ENCODE measurements at regions not wholly inside any gene's neighbourhood (a gene's known extent, or its start where the extent isn't known, plus 50 kb on each side); places are given as distances from the start of the nearest gene placed in this dataset.

DNA sequence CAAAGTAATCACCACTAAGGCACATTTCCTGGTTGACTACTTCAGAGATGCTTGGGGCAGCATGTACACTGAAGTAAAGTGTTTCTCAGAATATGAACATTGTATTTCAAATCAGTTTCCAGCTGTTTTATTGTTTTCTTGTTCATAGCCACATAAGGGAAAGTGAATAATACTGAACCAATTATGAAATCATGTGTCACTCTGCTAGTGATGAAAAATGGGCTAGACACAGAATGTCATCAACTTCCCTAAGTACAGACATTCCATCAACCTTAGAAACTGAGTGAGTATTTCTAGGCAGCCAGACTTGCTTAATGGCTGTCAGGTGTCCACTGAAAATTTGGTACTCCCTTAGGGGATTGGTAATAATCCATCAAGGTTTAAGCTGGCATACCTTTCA lies 603.5 kb downstream of the ARL4A start:
- no peak overlapping the region for H3K4me2 ChIP-seq (ENCODE audit: control insufficient read depth, insufficient read depth)
- CTCF ChIA-PET, result interaction anchor here (1.0 kb wide), 1 partner anchor 9 kb away, joined by 3 read pairs; no protein-coding TSS in a partner anchor
- no peak overlapping the region for H3K9ac ChIP-seq (ENCODE audit: control insufficient read depth, insufficient read depth, low read length)
- H3K27me3 ChIP-seq (replicated peaks in 1 of 2; ENCODE audit: control insufficient read depth in 2 of 2, insufficient read depth in 2 of 2, low read length in 1 of 2), result no peaks in the 10 kb centered on the region
- no peaks in the 10 kb centered on the region for H3K4me1 ChIP-seq (ENCODE audit: control insufficient read depth, insufficient read depth, low read length)
- DNase-seq (ENCODE audit: low read depth, low spot score) (no peak), ATAC-seq (no peak), FAIRE-seq (no peak)
- no TSS peak for BruUV-seq (replicated peaks)
- in situ Hi-C loops (cut with MboI) (loop anchor here (25.0 kb wide), 2 partner anchors 446 to 1721 kb away; no protein-coding TSS in a partner anchor), intact Hi-C loops (cut with micrococcal nuclease; ENCODE audit: unreplicated experiment) (no loop called here)
- H4K20me1 ChIP-seq (ENCODE audit: control insufficient read depth, insufficient read depth), result no peaks in the 10 kb centered on the region
- no peaks in the 10 kb centered on the region for H3K9me3 ChIP-seq (replicated peaks; ENCODE audit: control insufficient read depth, insufficient read depth, low read length)
- no peak overlapping the region for H2AFZ ChIP-seq (ENCODE audit: control insufficient read depth, low read depth, low read length)
- no peaks in the 10 kb centered on the region for H3K36me3 ChIP-seq (ENCODE audit: control insufficient read depth in 2 of 2, insufficient read depth in 2 of 2, low read length in 1 of 2)
- no peak overlapping the region for H3K27ac ChIP-seq (ENCODE audit: control insufficient read depth, insufficient read depth)
- no peaks in the 10 kb centered on the region for H3K79me2 ChIP-seq (ENCODE audit: control insufficient read depth, insufficient read depth, low read length)
- POLR2A ChIA-PET, result no interaction called here
- SMC1A ChIA-PET (ENCODE audit: uncharacterized antibody, unreplicated experiment), result no interaction called here
- H3K4me3 ChIP-seq, result no peak overlapping the region
- RAD21 ChIA-PET (ENCODE audit: unreplicated experiment), result no interaction called here
- TF ChIP-seq SMC3 (IDR thresholded peaks at IDR 0.05; ENCODE audit: borderline replicate concordance, low read length), result no peak
- TF ChIP-seq, protein P1, sequence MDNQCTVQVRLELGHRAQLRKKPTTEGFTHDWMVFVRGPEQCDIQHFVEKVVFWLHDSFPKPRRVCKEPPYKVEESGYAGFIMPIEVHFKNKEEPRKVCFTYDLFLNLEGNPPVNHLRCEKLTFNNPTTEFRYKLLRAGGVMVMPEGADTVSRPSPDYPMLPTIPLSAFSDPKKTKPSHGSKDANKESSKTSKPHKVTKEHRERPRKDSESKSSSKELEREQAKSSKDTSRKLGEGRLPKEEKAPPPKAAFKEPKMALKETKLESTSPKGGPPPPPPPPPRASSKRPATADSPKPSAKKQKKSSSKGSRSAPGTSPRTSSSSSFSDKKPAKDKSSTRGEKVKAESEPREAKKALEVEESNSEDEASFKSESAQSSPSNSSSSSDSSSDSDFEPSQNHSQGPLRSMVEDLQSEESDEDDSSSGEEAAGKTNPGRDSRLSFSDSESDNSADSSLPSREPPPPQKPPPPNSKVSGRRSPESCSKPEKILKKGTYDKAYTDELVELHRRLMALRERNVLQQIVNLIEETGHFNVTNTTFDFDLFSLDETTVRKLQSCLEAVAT (IDR thresholded peaks at IDR 0.05), result no peak
- TF ChIP-seq, protein P2, sequence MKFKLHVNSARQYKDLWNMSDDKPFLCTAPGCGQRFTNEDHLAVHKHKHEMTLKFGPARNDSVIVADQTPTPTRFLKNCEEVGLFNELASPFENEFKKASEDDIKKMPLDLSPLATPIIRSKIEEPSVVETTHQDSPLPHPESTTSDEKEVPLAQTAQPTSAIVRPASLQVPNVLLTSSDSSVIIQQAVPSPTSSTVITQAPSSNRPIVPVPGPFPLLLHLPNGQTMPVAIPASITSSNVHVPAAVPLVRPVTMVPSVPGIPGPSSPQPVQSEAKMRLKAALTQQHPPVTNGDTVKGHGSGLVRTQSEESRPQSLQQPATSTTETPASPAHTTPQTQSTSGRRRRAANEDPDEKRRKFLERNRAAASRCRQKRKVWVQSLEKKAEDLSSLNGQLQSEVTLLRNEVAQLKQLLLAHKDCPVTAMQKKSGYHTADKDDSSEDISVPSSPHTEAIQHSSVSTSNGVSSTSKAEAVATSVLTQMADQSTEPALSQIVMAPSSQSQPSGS (IDR thresholded peaks at IDR 0.05; ENCODE audit: low read length), result no peak
- TF ChIP-seq TBL1XR1 (IDR thresholded peaks at IDR 0.05; ENCODE audit: low read depth, low read length), result no peak
- TF ChIP-seq TCF12 (IDR thresholded peaks at IDR 0.05; ENCODE audit: low read depth, low read length), result no peak
- TF ChIP-seq PAX8 (IDR thresholded peaks at IDR 0.05), result no peak
- no peak for TF ChIP-seq SUZ12 (IDR thresholded peaks at IDR 0.05; ENCODE audit: unreplicated experiment)
- TF ChIP-seq, protein P3, sequence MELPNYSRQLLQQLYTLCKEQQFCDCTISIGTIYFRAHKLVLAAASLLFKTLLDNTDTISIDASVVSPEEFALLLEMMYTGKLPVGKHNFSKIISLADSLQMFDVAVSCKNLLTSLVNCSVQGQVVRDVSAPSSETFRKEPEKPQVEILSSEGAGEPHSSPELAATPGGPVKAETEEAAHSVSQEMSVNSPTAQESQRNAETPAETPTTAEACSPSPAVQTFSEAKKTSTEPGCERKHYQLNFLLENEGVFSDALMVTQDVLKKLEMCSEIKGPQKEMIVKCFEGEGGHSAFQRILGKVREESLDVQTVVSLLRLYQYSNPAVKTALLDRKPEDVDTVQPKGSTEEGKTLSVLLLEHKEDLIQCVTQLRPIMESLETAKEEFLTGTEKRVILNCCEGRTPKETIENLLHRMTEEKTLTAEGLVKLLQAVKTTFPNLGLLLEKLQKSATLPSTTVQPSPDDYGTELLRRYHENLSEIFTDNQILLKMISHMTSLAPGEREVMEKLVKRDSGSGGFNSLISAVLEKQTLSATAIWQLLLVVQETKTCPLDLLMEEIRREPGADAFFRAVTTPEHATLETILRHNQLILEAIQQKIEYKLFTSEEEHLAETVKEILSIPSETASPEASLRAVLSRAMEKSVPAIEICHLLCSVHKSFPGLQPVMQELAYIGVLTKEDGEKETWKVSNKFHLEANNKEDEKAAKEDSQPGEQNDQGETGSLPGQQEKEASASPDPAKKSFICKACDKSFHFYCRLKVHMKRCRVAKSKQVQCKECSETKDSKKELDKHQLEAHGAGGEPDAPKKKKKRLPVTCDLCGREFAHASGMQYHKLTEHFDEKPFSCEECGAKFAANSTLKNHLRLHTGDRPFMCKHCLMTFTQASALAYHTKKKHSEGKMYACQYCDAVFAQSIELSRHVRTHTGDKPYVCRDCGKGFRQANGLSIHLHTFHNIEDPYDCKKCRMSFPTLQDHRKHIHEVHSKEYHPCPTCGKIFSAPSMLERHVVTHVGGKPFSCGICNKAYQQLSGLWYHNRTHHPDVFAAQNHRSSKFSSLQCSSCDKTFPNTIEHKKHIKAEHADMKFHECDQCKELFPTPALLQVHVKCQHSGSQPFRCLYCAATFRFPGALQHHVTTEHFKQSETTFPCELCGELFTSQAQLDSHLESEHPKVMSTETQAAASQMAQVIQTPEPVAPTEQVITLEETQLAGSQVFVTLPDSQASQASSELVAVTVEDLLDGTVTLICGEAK (IDR thresholded peaks at IDR 0.05; ENCODE audit: borderline replicate concordance), result no peak
- TF ChIP-seq KLF5 (IDR thresholded peaks at IDR 0.05; ENCODE audit: partially characterized antibody), result no peak
- TF ChIP-seq EZH2 (IDR thresholded peaks at IDR 0.05; ENCODE audit: borderline replicate concordance, control insufficient read depth, low read depth, low read length), result no peak
- no peak for TF ChIP-seq ZBED1 (IDR thresholded peaks at IDR 0.05; ENCODE audit: borderline replicate concordance)
- no peak for TF ChIP-seq CEBPB (IDR thresholded peaks at IDR 0.05; ENCODE audit: borderline replicate concordance in 1 of 2, low read depth in 2 of 2, low read length in 2 of 2)
- TF ChIP-seq SIX5 (IDR thresholded peaks at IDR 0.05; ENCODE audit: low read depth, low read length, severe bottlenecking), result no peak
- TF ChIP-seq NRF1 (conservative IDR thresholded peaks at IDR 0.05; ENCODE audit: low read depth, low read length), result no peak
- TF ChIP-seq EP300 (IDR thresholded peaks at IDR 0.05; ENCODE audit: borderline replicate concordance in 1 of 2, control insufficient read depth in 1 of 2, low read depth in 2 of 2, low read length in 2 of 2), result no peak

All from GM12878 (cell line).